H1 (cell line): ENCODE measurements at regions not wholly inside any gene's neighbourhood (a gene's known extent, or its start where the extent isn't known, plus 50 kb on each side); places are given as distances from the start of the nearest gene placed in this dataset.

Experiments
- CBX8 ChIP-seq: fragments of 300-800, 300-1000 bp; sonication (generic); IDR thresholded peaks from 2 replicates; pipeline ENCODE4 v1.7.1; 2016; ENCODE audit warnings: low read depth, low read length, borderline replicate concordance
- CEBPB ChIP-seq: IDR thresholded peaks from 2 replicates; pipeline ENCODE4 v1.6.1; 2012; ENCODE audit warnings: low read depth, low read length
- E2F6 ChIP-seq: IDR thresholded peaks from 2 replicates; pipeline ENCODE4 v1.6.1; 2012; ENCODE audit warnings: inconsistent platforms
- JUN ChIP-seq: IDR thresholded peaks from 2 replicates; pipeline ENCODE4 v1.6.1; 2011; ENCODE audit warnings: low read depth, mild to moderate bottlenecking, improper control_type of control experiment, low read length
- JUND ChIP-seq: IDR thresholded peaks from 2 replicates; pipeline ENCODE4 v1.6.1; 2011; ENCODE audit warnings: mild to moderate bottlenecking, improper control_type of control experiment, low read length
- POLR2A ChIP-seq, 2 experiments: IDR thresholded peaks; 1 replicate in 1 of 2; 2 replicates in 1 of 2; pipeline ENCODE4 v1.6.1; 2011; ENCODE audit warnings: low read depth in 2 of 2, low read length in 2 of 2, mild to moderate bottlenecking in 2 of 2; ENCODE audit errors: control extremely low read depth in 1 of 2
- SAP30 ChIP-seq: fragments of 300-600 bp; sonication (generic); IDR thresholded peaks from 2 replicates; pipeline ENCODE4 v1.7.1; 2012; ENCODE audit warnings: low read length, moderate library complexity, mild to moderate bottlenecking, inconsistent platforms; ENCODE audit not compliant: insufficient read depth, insufficient replicate concordance
- SIN3A ChIP-seq, 2 experiments: IDR thresholded peaks in 1 of 2; conservative IDR thresholded peaks in 1 of 2; 2 replicates each; pipeline ENCODE4 v1.6.1; 2011 to 2012; ENCODE audit warnings: low read length in 2 of 2, improper control_type of control experiment in 1 of 2, low read depth in 1 of 2, mild to moderate bottlenecking in 1 of 2
- TCF12 ChIP-seq: IDR thresholded peaks from 2 replicates; pipeline ENCODE4 v1.6.1; 2011; ENCODE audit warnings: low read depth, mild to moderate bottlenecking, low read length

DNA sequence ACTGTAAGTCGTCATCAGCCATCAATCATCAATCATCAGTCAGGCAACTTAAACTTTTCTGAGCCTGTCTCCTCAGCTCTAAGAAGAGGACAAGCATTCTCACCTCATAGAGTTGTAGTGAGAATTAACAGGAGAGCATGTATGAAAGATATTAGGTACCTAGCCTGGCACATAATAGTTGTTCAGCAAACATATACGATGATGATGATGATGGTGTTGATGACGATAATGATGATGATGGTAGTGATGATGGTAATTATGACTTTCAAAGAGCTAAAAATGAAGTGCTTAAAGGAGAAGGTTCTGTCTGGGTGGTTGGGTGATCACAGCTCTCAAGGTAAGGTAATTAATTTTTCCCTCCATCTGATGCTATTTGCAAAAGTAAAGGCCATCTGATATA, 55.1 kb upstream of the ADRB1 start (continued):
- no peak for TF ChIP-seq TCF12
- TF ChIP-seq JUN: no peak
- no peak for TF ChIP-seq POLR2A (IDR thresholded peaks at IDR 0.05; ENCODE audit: control extremely low read depth in 1 of 2, low read depth in 2 of 2, low read length in 2 of 2)
- TF ChIP-seq SIN3A (conservative IDR thresholded peaks at IDR 0.05 in 1 of 2, IDR thresholded peaks at IDR 0.05 in 1 of 2; ENCODE audit: low read depth in 1 of 2, low read length in 2 of 2): no peak
- TF ChIP-seq SAP30: no peak
- no peak for TF ChIP-seq JUND
- no peak for TF ChIP-seq CEBPB
- TF ChIP-seq CBX8: no peak
- no peak for TF ChIP-seq E2F6
